ENCODE measurements at regions not wholly inside any gene's neighbourhood (a gene's known extent, or its start where the extent isn't known, plus 50 kb on each side); places are given as distances from the start of the nearest gene placed in this dataset.

DNA sequence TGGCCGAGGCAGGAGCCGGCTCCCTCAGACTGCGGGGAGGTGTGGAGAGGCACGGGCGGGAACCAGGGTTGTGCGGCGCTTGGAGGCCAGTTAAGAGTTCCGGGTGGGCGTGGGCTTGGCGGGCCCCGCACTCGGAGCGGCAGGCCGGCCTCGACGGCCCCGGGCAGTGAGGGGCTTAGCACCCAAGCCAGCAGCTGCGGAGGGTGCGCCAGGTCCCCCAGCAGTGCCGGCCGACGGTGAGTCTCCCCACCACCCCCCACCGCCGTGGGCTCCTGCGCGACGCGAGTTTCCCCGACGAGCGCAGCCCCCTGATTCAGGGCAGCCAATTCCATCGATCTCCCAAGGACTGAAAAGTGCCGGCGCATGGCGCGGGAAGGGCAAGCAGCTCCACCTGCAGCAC, 605.4 kb upstream of the SLC35B3 start:
- TF ChIP-seq EZH2 (IDR thresholded peaks at IDR 0.05; ENCODE audit: borderline replicate concordance, low read depth, low read length, poor library complexity, severe bottlenecking), result no peak
- TF ChIP-seq, protein P1, sequence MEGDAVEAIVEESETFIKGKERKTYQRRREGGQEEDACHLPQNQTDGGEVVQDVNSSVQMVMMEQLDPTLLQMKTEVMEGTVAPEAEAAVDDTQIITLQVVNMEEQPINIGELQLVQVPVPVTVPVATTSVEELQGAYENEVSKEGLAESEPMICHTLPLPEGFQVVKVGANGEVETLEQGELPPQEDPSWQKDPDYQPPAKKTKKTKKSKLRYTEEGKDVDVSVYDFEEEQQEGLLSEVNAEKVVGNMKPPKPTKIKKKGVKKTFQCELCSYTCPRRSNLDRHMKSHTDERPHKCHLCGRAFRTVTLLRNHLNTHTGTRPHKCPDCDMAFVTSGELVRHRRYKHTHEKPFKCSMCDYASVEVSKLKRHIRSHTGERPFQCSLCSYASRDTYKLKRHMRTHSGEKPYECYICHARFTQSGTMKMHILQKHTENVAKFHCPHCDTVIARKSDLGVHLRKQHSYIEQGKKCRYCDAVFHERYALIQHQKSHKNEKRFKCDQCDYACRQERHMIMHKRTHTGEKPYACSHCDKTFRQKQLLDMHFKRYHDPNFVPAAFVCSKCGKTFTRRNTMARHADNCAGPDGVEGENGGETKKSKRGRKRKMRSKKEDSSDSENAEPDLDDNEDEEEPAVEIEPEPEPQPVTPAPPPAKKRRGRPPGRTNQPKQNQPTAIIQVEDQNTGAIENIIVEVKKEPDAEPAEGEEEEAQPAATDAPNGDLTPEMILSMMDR (conservative IDR thresholded peaks at IDR 0.05; ENCODE audit: low read depth, low read length), result no peak

All from A673 (cell line).